Mucosa of descending colon (tissue), 3 donors: ENCODE measurements at regions not wholly inside any gene's neighbourhood (a gene's known extent, or its start where the extent isn't known, plus 50 kb on each side); places are given as distances from the start of the nearest gene placed in this dataset.

Source experiments
- ATAC-seq: fragments of 200-7000 bp; cut with Tn5 transposase; one replicate; pipeline ENCODE4 v1.9.1; 2020; ENCODE audit warnings: mild to moderate bottlenecking, moderate library complexity
- DNase-seq, 3 donors: peaks; one replicate each; pipeline ENCODE4 v3.0.0-alpha.2; 2020
- H3K36me3 ChIP-seq: fragments of 200-600 bp; one replicate; pipeline ENCODE4 v1.8.0; 2021; ENCODE audit warnings: low read depth, mild to moderate bottlenecking
- H3K4me1 ChIP-seq: fragments of 200-600 bp; one replicate; pipeline ENCODE4 v1.8.0; 2021; ENCODE audit warnings: low read depth, mild to moderate bottlenecking
- H3K4me3 ChIP-seq: fragments of 200-600 bp; one replicate; pipeline ENCODE4 v1.8.0; 2021; ENCODE audit warnings: mild to moderate bottlenecking
- H3K9me3 ChIP-seq: fragments of 200-600 bp; one replicate; pipeline ENCODE4 v1.8.0; 2021; ENCODE audit warnings: mild to moderate bottlenecking
- intact Hi-C, 2 donors: fragments of 100-400 bp; cut with DNase I in 1 of 2; cut with micrococcal nuclease in 1 of 2; formaldehyde crosslinking; loops; one replicate each; pipeline versions ENCODE4 v1.11.0 to v1.11.1; 2022; cut with DNase I, micrococcal nuclease
- TF ChIP-seq, protein P1 (sequence below): fragments of 200-600 bp; IDR thresholded peaks from one replicate; pipeline ENCODE4 v1.8.0; 2022; ENCODE audit warnings: antibody characterized with exemption, mild to moderate bottlenecking
- donor health status: DM: no; HTN: no; CAD: no; lungs with moderate emphysema.
- donor health status: DM: no; HTN: no; CAD: no.
- donor health status: DM: no; HTN: yes; CAD: no.

DNA sequence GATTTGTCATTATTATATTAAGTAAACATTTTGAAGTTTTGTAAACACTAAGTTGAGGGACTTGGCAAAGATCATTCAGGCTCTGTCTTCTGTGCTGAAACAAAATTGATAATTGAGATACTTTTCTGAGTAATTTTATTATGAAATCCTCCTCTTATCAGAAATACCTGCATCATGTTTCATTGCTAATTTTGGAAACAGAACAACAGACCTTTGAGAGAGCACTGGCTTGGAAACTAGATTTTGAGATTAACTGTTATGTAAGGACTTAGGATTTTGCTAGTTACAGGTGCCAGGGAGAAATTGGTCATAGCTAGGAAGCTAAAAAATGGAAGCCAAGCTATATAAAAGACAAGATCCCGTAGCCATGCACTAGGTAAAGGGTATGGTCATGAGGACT lies 201.7 kb upstream of the DCN start:
- ATAC-seq (no peak), DNase-seq (no peak)
- TF ChIP-seq, protein P1, sequence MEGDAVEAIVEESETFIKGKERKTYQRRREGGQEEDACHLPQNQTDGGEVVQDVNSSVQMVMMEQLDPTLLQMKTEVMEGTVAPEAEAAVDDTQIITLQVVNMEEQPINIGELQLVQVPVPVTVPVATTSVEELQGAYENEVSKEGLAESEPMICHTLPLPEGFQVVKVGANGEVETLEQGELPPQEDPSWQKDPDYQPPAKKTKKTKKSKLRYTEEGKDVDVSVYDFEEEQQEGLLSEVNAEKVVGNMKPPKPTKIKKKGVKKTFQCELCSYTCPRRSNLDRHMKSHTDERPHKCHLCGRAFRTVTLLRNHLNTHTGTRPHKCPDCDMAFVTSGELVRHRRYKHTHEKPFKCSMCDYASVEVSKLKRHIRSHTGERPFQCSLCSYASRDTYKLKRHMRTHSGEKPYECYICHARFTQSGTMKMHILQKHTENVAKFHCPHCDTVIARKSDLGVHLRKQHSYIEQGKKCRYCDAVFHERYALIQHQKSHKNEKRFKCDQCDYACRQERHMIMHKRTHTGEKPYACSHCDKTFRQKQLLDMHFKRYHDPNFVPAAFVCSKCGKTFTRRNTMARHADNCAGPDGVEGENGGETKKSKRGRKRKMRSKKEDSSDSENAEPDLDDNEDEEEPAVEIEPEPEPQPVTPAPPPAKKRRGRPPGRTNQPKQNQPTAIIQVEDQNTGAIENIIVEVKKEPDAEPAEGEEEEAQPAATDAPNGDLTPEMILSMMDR, result no peak
- H3K36me3 ChIP-seq, result no peaks in the 10 kb centered on the region
- intact Hi-C loops, result loop anchor here in 1 of 2 donors (10.0 kb wide), 2 partner anchors 1190 to 1260 kb away; no protein-coding TSS in a partner anchor
- no peaks in the 10 kb centered on the region for H3K9me3 ChIP-seq
- H3K4me1 ChIP-seq, result no peaks in the 10 kb centered on the region
- H3K4me3 ChIP-seq, result no peak overlapping the region

DNA sequence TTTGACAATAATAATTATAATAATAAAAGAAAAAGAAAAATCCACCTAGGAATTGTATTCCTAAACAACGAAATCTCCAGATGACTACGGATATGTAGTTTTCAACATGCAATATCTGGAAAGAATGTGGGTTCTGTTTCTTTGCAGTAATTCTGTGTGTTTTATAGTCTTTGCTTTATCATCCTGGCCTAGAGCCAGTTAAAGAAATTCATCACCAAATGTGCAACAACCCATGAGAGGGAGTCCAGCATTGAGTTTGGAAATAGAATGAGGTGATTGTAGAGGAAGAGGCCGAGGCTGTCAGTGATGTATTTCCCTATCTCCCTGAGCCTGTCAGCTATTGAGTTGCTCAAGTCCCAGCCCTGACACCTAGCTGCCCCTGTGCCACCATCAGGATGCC lies 200.5 kb upstream of the DCN start:
- ATAC-seq (peak; percentile 49), DNase-seq (no peak)
- intact Hi-C loops, result loop anchor here in 1 of 2 donors (10.0 kb wide), 2 partner anchors 1192 to 1262 kb away; no protein-coding TSS in a partner anchor
- Histone ChIP-seq H3K9me3 (no peaks in the 10 kb centered on the region), H3K4me3 (no peak overlapping the region), H3K4me1 (no peaks in the 10 kb centered on the region), H3K36me3 (no peaks in the 10 kb centered on the region)
- TF ChIP-seq, protein P1, result no peak

DNA sequence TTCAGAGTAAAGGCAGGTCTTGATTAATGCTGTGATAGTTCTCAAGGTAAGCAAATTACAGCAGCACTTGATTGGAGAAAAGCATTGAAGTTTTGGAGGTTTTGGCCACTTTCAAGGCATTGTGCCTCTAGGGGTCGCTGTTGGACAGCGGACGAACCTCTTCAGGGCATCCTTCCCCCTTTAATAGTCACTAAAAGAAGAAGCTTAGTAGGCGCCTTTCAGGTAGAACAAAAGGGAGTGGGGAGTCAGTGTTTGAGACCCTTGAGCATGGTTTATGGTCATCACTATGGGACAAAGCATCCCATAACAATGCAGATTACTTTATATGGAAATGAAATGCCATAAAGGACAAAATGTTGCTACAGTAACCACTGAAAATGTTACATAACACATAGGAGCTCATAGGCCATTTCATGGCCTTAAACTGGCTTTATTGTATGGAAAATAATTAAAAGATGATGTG lies 199.5 kb upstream of the DCN start:
- H3K36me3 ChIP-seq, result no peaks in the 10 kb centered on the region
- TF ChIP-seq, protein P1, result peak; percentile 59
- no peaks in the 10 kb centered on the region for H3K9me3 ChIP-seq
- H3K4me3 ChIP-seq, result no peak overlapping the region
- intact Hi-C loops, result loop anchor here in 1 of 2 donors (10.0 kb wide), 2 partner anchors 1193 to 1263 kb away; no protein-coding TSS in a partner anchor
- DNase-seq (peak; percentile 63 to 96 (median 83)), ATAC-seq (peak; percentile 87)
- no peaks in the 10 kb centered on the region for H3K4me1 ChIP-seq

DNA sequence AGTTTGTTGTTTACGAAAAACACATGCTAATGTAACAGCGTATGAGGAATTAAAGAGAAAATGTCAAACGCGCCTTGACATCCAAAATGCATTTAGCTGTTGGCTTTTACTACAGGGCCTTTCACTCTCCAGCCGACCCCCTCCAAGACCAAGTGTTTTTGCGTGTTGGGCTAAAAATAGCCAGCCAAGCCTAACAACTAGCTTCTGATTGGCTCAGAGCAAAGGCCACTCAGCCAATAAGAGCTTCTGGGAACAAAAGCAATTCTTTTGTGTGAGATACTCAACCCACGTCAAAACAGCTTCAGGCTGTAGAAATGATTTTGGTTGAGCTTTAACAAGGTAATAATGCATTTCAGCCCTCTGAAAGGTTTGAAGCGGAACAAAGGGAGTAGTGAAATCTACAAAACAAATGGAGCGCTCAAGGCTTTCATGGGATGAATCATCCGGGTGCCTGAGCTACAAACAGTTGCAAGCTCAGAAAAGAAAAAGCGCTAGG lies 198.7 kb upstream of the DCN start:
- Histone ChIP-seq H3K4me1 (no peaks in the 10 kb centered on the region), H3K36me3 (no peaks in the 10 kb centered on the region), H3K4me3 (no peak overlapping the region), H3K9me3 (no peaks in the 10 kb centered on the region)
- intact Hi-C loops, result loop anchor here in 1 of 2 donors (10.0 kb wide), 2 partner anchors 1193 to 1263 kb away; no protein-coding TSS in a partner anchor
- DNase-seq, result no peak
- TF ChIP-seq, protein P1, result no peak
- ATAC-seq, result peak; percentile 12

DNA sequence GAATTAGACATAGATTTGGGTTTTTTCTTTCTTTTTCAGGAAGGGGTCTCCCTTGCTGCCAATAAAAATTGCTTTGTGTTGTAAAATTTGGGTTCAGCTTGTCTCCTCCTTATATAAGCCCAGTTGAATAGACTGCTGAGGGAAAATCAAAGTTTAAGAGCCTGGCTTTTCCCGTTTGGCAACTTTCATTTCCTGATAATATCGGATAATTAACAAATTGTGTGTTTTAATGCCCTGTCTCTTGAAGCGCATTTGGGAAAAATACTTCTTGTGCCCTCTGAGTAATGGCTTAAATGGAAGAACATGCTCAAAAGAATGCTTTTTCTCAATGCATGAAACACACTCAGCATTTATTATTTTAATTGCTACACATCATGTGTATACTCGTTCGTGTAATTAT lies 198.0 kb upstream of the DCN start:
- Histone ChIP-seq H3K4me1 (no peaks in the 10 kb centered on the region), H3K36me3 (no peaks in the 10 kb centered on the region), H3K9me3 (no peaks in the 10 kb centered on the region), H3K4me3 (no peak overlapping the region)
- ATAC-seq, result no peak
- intact Hi-C loops, result loop anchor here in 1 of 2 donors (10.0 kb wide), 2 partner anchors 1194 to 1264 kb away; no protein-coding TSS in a partner anchor
- DNase-seq, result no peak
- TF ChIP-seq, protein P1, result no peak
